ENCODE measurements at regions not wholly inside any gene's neighbourhood (a gene's known extent, or its start where the extent isn't known, plus 50 kb on each side); places are given as distances from the start of the nearest gene placed in this dataset.

DNA sequence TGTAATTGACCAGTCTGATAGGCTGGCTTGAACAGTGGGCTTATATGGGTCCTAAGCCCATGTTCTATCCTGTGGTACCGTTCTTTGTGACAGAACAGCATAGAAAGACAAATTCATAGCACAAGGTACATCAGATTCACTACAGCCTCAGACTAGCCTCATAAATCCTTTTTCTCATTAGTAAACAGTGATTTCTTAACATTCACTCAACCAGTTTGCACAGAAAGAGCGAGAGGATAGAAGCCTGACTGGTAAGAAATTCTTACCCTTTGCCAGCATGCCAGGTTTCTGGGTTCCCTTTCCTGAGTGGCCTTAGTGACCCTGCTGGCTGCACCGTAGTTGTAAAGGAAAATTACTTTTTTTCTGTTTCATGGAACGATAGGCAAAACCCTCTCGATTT lies 412.1 kb downstream of the SH2D4B start:
- no peak overlapping the region for H2AFZ ChIP-seq (ENCODE audit: control insufficient read depth, low read depth, low read length)
- intact Hi-C loops (cut with micrococcal nuclease; ENCODE audit: unreplicated experiment) (loop anchor here (5.0 kb wide), 1 partner anchor 92 kb away; no protein-coding TSS in a partner anchor), in situ Hi-C loops (cut with MboI) (no loop called here)
- BruUV-seq (replicated peaks): no TSS peak
- TF ChIP-seq ATF7 (IDR thresholded peaks at IDR 0.05; ENCODE audit: low read depth): no peak
- TF ChIP-seq BMI1 (IDR thresholded peaks at IDR 0.05; ENCODE audit: borderline replicate concordance): no peak
- 40% methylated on average over 5 of the region's 5 CpGs for WGBS (ENCODE audit: insufficient coverage, insufficient replicate concordance, low lambda C conversion rate, missing lambda C conversion rate)
- ChIA-PET SMC1A (ENCODE audit: uncharacterized antibody, unreplicated experiment) (no interaction called here), CTCF (no interaction called here), RAD21 (ENCODE audit: unreplicated experiment) (no interaction called here), POLR2A (no interaction called here)
- ATAC-seq (no peak), FAIRE-seq (no peak), DNase-seq (ENCODE audit: low read depth, low spot score) (no peak)
- no peaks in the 10 kb centered on the region for H3K27me3 ChIP-seq (replicated peaks in 1 of 2; ENCODE audit: control insufficient read depth in 2 of 2, insufficient read depth in 2 of 2, low read length in 1 of 2)
- no peak overlapping the region for H3K9ac ChIP-seq (ENCODE audit: control insufficient read depth, insufficient read depth, low read length)
- H3K79me2 ChIP-seq (ENCODE audit: control insufficient read depth, insufficient read depth, low read length): no peaks in the 10 kb centered on the region
- no peaks in the 10 kb centered on the region for H3K9me3 ChIP-seq (replicated peaks; ENCODE audit: control insufficient read depth, insufficient read depth, low read length)
- no peaks in the 10 kb centered on the region for H3K36me3 ChIP-seq (ENCODE audit: control insufficient read depth in 2 of 2, insufficient read depth in 2 of 2, low read length in 1 of 2)
- H4K20me1 ChIP-seq (ENCODE audit: control insufficient read depth, insufficient read depth): no peaks in the 10 kb centered on the region
- H3K4me1 ChIP-seq (ENCODE audit: control insufficient read depth, insufficient read depth, low read length): no peaks in the 10 kb centered on the region
- H3K4me3 ChIP-seq: no peak overlapping the region
- H3K27ac ChIP-seq (ENCODE audit: control insufficient read depth, insufficient read depth): no peak overlapping the region
- no peak overlapping the region for H3K4me2 ChIP-seq (ENCODE audit: control insufficient read depth, insufficient read depth)

DNA sequence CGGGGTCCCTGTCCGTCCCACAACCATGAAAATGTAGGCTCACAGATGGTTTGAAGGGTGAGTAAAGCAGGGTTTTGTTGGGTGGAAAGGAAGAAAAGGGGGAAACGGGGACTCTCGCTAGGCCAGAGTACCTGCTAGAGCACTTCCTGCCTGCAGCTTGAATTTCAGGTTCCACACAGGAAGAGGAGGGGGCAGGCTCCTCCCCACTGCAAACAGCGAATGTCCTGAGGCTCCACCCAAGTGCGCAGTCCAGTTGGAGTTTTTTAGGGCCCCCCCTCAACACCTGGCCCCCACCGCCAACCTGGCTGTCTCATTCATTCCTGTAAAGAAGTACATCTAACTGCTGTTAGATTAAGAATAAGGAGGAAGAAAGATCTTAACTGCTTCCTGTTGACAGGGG lies 414.7 kb downstream of the SH2D4B start:
- H3K9me3 ChIP-seq (replicated peaks; ENCODE audit: control insufficient read depth, insufficient read depth, low read length): no peaks in the 10 kb centered on the region
- DNase-seq (ENCODE audit: low read depth, low spot score): no peak
- no peaks in the 10 kb centered on the region for H3K27me3 ChIP-seq (replicated peaks in 1 of 2; ENCODE audit: control insufficient read depth in 2 of 2, insufficient read depth in 2 of 2, low read length in 1 of 2)
- in situ Hi-C loops (cut with MboI): no loop called here
- BruUV-seq (replicated peaks): no TSS peak
- no peak overlapping the region for H3K9ac ChIP-seq (ENCODE audit: control insufficient read depth, insufficient read depth, low read length)
- no peaks in the 10 kb centered on the region for H3K79me2 ChIP-seq (ENCODE audit: control insufficient read depth, insufficient read depth, low read length)
- no peaks in the 10 kb centered on the region for H3K4me1 ChIP-seq (ENCODE audit: control insufficient read depth, insufficient read depth, low read length)
- WGBS (ENCODE audit: insufficient coverage, insufficient replicate concordance, low lambda C conversion rate, missing lambda C conversion rate): 40% methylated on average over 7 of the region's 7 CpGs
- no peak for FAIRE-seq
- CTCF ChIA-PET: interaction anchor here (0.7 kb wide), 1 partner anchor 19 kb away, joined by 5 read pairs; no protein-coding TSS in a partner anchor
- H4K20me1 ChIP-seq (ENCODE audit: control insufficient read depth, insufficient read depth): no peaks in the 10 kb centered on the region
- RAD21 ChIA-PET (ENCODE audit: unreplicated experiment): interaction anchor here (1.1 kb wide), 1 partner anchor 227 kb away, joined by 3 read pairs; no protein-coding TSS in a partner anchor
- no peaks in the 10 kb centered on the region for H3K36me3 ChIP-seq (ENCODE audit: control insufficient read depth in 2 of 2, insufficient read depth in 2 of 2, low read length in 1 of 2)
- H3K4me3 ChIP-seq: no peak overlapping the region
- POLR2A ChIA-PET: no interaction called here
- no peak overlapping the region for H3K27ac ChIP-seq (ENCODE audit: control insufficient read depth, insufficient read depth)
- intact Hi-C loops (cut with micrococcal nuclease; ENCODE audit: unreplicated experiment): no loop called here
- SMC1A ChIA-PET (ENCODE audit: uncharacterized antibody, unreplicated experiment): no interaction called here
- H3K4me2 ChIP-seq (ENCODE audit: control insufficient read depth, insufficient read depth): no peak overlapping the region
- no peak overlapping the region for H2AFZ ChIP-seq (ENCODE audit: control insufficient read depth, low read depth, low read length)
- ATAC-seq: no peak
- no peak for TF ChIP-seq IKZF1 (conservative IDR thresholded peaks at IDR 0.05)
- no peak for TF ChIP-seq NR2C2 (IDR thresholded peaks at IDR 0.05; ENCODE audit: borderline replicate concordance, control insufficient read depth, insufficient read length, low read depth)
- TF ChIP-seq, protein P1, sequence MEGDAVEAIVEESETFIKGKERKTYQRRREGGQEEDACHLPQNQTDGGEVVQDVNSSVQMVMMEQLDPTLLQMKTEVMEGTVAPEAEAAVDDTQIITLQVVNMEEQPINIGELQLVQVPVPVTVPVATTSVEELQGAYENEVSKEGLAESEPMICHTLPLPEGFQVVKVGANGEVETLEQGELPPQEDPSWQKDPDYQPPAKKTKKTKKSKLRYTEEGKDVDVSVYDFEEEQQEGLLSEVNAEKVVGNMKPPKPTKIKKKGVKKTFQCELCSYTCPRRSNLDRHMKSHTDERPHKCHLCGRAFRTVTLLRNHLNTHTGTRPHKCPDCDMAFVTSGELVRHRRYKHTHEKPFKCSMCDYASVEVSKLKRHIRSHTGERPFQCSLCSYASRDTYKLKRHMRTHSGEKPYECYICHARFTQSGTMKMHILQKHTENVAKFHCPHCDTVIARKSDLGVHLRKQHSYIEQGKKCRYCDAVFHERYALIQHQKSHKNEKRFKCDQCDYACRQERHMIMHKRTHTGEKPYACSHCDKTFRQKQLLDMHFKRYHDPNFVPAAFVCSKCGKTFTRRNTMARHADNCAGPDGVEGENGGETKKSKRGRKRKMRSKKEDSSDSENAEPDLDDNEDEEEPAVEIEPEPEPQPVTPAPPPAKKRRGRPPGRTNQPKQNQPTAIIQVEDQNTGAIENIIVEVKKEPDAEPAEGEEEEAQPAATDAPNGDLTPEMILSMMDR (IDR thresholded peaks at IDR 0.05 in 2 of 3, conservative IDR thresholded peaks at IDR 0.05 in 1 of 3; ENCODE audit: control insufficient read depth in 2 of 3, extremely low read depth in 1 of 3, insufficient read depth in 1 of 3, low read depth in 3 of 3, low read length in 3 of 3): no peak
- TF ChIP-seq TARDBP (IDR thresholded peaks at IDR 0.05; ENCODE audit: borderline replicate concordance): no peak
- TF ChIP-seq HDAC2 (IDR thresholded peaks at IDR 0.05): no peak
- TF ChIP-seq NFYA (IDR thresholded peaks at IDR 0.05; ENCODE audit: borderline replicate concordance, low read depth, low read length): no peak
- no peak for TF ChIP-seq GATAD2B (conservative IDR thresholded peaks at IDR 0.05; ENCODE audit: low read depth)
- TF ChIP-seq ASH2L (IDR thresholded peaks at IDR 0.05; ENCODE audit: borderline replicate concordance, low read depth): no peak
- no peak for TF ChIP-seq STAT3 (IDR thresholded peaks at IDR 0.05; ENCODE audit: low read depth, low read length)
- TF ChIP-seq, protein P2, sequence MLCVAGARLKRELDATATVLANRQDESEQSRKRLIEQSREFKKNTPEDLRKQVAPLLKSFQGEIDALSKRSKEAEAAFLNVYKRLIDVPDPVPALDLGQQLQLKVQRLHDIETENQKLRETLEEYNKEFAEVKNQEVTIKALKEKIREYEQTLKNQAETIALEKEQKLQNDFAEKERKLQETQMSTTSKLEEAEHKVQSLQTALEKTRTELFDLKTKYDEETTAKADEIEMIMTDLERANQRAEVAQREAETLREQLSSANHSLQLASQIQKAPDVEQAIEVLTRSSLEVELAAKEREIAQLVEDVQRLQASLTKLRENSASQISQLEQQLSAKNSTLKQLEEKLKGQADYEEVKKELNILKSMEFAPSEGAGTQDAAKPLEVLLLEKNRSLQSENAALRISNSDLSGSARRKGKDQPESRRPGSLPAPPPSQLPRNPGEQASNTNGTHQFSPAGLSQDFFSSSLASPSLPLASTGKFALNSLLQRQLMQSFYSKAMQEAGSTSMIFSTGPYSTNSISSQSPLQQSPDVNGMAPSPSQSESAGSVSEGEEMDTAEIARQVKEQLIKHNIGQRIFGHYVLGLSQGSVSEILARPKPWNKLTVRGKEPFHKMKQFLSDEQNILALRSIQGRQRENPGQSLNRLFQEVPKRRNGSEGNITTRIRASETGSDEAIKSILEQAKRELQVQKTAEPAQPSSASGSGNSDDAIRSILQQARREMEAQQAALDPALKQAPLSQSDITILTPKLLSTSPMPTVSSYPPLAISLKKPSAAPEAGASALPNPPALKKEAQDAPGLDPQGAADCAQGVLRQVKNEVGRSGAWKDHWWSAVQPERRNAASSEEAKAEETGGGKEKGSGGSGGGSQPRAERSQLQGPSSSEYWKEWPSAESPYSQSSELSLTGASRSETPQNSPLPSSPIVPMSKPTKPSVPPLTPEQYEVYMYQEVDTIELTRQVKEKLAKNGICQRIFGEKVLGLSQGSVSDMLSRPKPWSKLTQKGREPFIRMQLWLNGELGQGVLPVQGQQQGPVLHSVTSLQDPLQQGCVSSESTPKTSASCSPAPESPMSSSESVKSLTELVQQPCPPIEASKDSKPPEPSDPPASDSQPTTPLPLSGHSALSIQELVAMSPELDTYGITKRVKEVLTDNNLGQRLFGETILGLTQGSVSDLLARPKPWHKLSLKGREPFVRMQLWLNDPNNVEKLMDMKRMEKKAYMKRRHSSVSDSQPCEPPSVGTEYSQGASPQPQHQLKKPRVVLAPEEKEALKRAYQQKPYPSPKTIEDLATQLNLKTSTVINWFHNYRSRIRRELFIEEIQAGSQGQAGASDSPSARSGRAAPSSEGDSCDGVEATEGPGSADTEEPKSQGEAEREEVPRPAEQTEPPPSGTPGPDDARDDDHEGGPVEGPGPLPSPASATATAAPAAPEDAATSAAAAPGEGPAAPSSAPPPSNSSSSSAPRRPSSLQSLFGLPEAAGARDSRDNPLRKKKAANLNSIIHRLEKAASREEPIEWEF (IDR thresholded peaks at IDR 0.05; ENCODE audit: insufficient replicate concordance, low read depth, low read length): no peak
- TF ChIP-seq HDGF (IDR thresholded peaks at IDR 0.05): no peak
